GM12878 (cell line): ENCODE measurements at regions not wholly inside any gene's neighbourhood (a gene's known extent, or its start where the extent isn't known, plus 50 kb on each side); places are given as distances from the start of the nearest gene placed in this dataset.
"Not testable (repeated sequence)": the region's sequence is repeated elsewhere in the genome, so short reads cannot be mapped to it uniquely, and the experiment has no call there.

Experiments
- ATAC-seq: fragments of 200-7000 bp; cut with Tn5 transposase; 3 replicates; pipeline ENCODE4 v1.9.1; 2020; ENCODE audit warnings: mild to moderate bottlenecking, moderate library complexity
- BruUV-seq: library from RNA; stranded (reverse); fragments of 400-500 nt; replicated peaks from 2 replicates; lab custom pipeline; 2021; lab: Mats Ljungman, UMichigan
- CTCF ChIA-PET: fragments of 300-600 bp; sonication (Branson Sonifier 250); formaldehyde crosslinking; extraction: SDS; loops from one replicate; lab custom pipeline; 2021; ENCODE audit warnings: inconsistent platforms; lab: Yijun Ruan, JAX
- POLR2A ChIA-PET: fragments of 350-600 bp; formaldehyde crosslinking; extraction: SDS; loops from one replicate; lab custom pipeline; 2021; ENCODE audit warnings: inconsistent platforms; lab: Charles Lee
- RAD21 ChIA-PET: fragments of 300-600 bp; sonication (Branson Sonifier 250); formaldehyde crosslinking; loops from one replicate; lab custom pipeline; 2023; ENCODE audit warnings: antibody characterized with exemption; ENCODE audit not compliant: unreplicated experiment; lab: Charles Lee
- SMC1A ChIA-PET: fragments of 300-600 bp; sonication (Branson Sonifier 250); formaldehyde crosslinking; loops from one replicate; lab custom pipeline; 2023; ENCODE audit not compliant: unreplicated experiment, uncharacterized antibody; lab: Charles Lee
- DNase-seq: peaks from one replicate; pipeline ENCODE4 v3.0.0-alpha.2; 2011; ENCODE audit warnings: low read depth, low spot score
- FAIRE-seq: peaks from 3 replicates; lab custom pipeline; 2011; peaks lifted over from hg19 to GRCh38; lab: Jason Lieb, UNC
- H2AFZ ChIP-seq: 2 replicates; pipeline ENCODE4 v1.6.0; 2011; ENCODE audit warnings: low read depth, low read length, control low read depth; ENCODE audit not compliant: control insufficient read depth
- H3K27ac ChIP-seq: 2 replicates; pipeline ENCODE4 v1.5.1; 2011; ENCODE audit warnings: control low read depth; ENCODE audit not compliant: control insufficient read depth, insufficient read depth
- H3K27me3 ChIP-seq, 2 experiments: replicated peaks in 1 of 2; 2 replicates each; pipeline versions ENCODE4 v1.6.0 to v1.6.1; 2011; ENCODE audit warnings: low read length in 1 of 2; ENCODE audit not compliant: control insufficient read depth in 2 of 2, insufficient read depth in 2 of 2
- H3K36me3 ChIP-seq, 2 experiments: 2 replicates each; pipeline ENCODE4 v1.5.1; 2011; ENCODE audit warnings: low read length in 1 of 2; ENCODE audit not compliant: control insufficient read depth in 2 of 2, insufficient read depth in 2 of 2
- H3K4me1 ChIP-seq: 2 replicates; pipeline ENCODE4 v1.6.1; 2011; ENCODE audit warnings: mild to moderate bottlenecking, low read length, moderate library complexity, mixed read lengths; ENCODE audit not compliant: control insufficient read depth, insufficient read depth
- H3K4me2 ChIP-seq: 2 replicates; pipeline ENCODE4 v1.6.0; 2011; ENCODE audit warnings: control low read depth; ENCODE audit not compliant: control insufficient read depth, insufficient read depth
- H3K4me3 ChIP-seq: fragments of 200-600 bp; sonication (generic); 2 replicates; pipeline ENCODE4 v1.5.1; 2016
- H3K79me2 ChIP-seq: 2 replicates; pipeline ENCODE4 v1.6.0; 2011; ENCODE audit warnings: low read length; ENCODE audit not compliant: control insufficient read depth, insufficient read depth
- H3K9ac ChIP-seq: 2 replicates; pipeline ENCODE4 v1.8.0; 2011; ENCODE audit warnings: low read length, control low read depth, mixed read lengths; ENCODE audit not compliant: control insufficient read depth, insufficient read depth
- H3K9me3 ChIP-seq: replicated peaks from 3 replicates; pipeline ENCODE4 v1.5.1; 2011; ENCODE audit warnings: mild to moderate bottlenecking, low read length; ENCODE audit not compliant: control insufficient read depth, insufficient read depth
- H4K20me1 ChIP-seq: 2 replicates; pipeline ENCODE4 v1.6.0; 2011; ENCODE audit not compliant: control insufficient read depth, insufficient read depth
- CBFB ChIP-seq: IDR thresholded peaks from 2 replicates; pipeline ENCODE4 v1.6.1; 2016; ENCODE audit warnings: antibody characterized with exemption, low read depth
- CHD2 ChIP-seq: IDR thresholded peaks from 2 replicates; pipeline ENCODE4 v1.6.1; 2011; ENCODE audit warnings: low read depth, low read length, improper control_type of control experiment, borderline replicate concordance
- DPF2 ChIP-seq: fragments of 450-650 bp; IDR thresholded peaks from 2 replicates; pipeline ENCODE4 v1.6.1; 2017; ENCODE audit warnings: mild to moderate bottlenecking
- MAX ChIP-seq: IDR thresholded peaks from 2 replicates; pipeline ENCODE4 v1.6.1; 2012; ENCODE audit warnings: low read depth, low read length, improper control_type of control experiment
- POLR2A ChIP-seq: IDR thresholded peaks from 2 replicates; pipeline ENCODE4 v1.6.1; 2011; ENCODE audit warnings: low read depth, mild to moderate bottlenecking, low read length
- POLR2AphosphoS2 ChIP-seq: IDR thresholded peaks from 2 replicates; pipeline ENCODE4 v1.6.1; 2011; ENCODE audit warnings: low read depth, mild to moderate bottlenecking, low read length, improper control_type of control experiment, moderate library complexity
- RB1 ChIP-seq: fragments of 450-650 bp; formaldehyde crosslinking; IDR thresholded peaks from 2 replicates; pipeline ENCODE4 v1.6.1; 2017; ENCODE audit warnings: mild to moderate bottlenecking, borderline replicate concordance
- STAT1 ChIP-seq: fragments of 450-650 bp; conservative IDR thresholded peaks from 2 replicates; pipeline ENCODE4 v1.6.1; 2014; ENCODE audit warnings: antibody characterized with exemption, mild to moderate bottlenecking
- TAF1 ChIP-seq: IDR thresholded peaks from 2 replicates; pipeline ENCODE4 v1.6.1; 2011; ENCODE audit warnings: mild to moderate bottlenecking, low read depth, low read length, borderline replicate concordance
- ZZZ3 ChIP-seq: IDR thresholded peaks from 2 replicates; pipeline ENCODE4 v1.6.1; 2011; ENCODE audit warnings: low read depth; ENCODE audit not compliant: control insufficient read depth, insufficient read length
- WGBS: methylation state at CpG from one replicate; pipeline ENCODE4 v1.1.6; 2016; ENCODE audit warnings: low lambda C conversion rate; ENCODE audit not compliant: insufficient replicate concordance, insufficient coverage; ENCODE audit errors: missing lambda C conversion rate; 5-methylcytosine and 5-hydroxymethylcytosine counted together
- in situ Hi-C: fragments of 300-500 bp; cut with MboI; formaldehyde crosslinking; loops from 9 replicates; pipeline ENCODE4 v1.14.3; 2018; ENCODE audit warnings: mixed read lengths
- intact Hi-C: fragments of 100-400 bp; cut with micrococcal nuclease; formaldehyde crosslinking; loops from one replicate; pipeline ENCODE4 v1.14.2; 2022; ENCODE audit not compliant: unreplicated experiment
- TF ChIP-seq, protein P1 (sequence below): fragments of 450-650 bp; IDR thresholded peaks from 2 replicates; pipeline ENCODE4 v1.6.1; 2016; ENCODE audit warnings: mild to moderate bottlenecking
- TF ChIP-seq, protein P2 (sequence below): fragments of 450-650 bp; IDR thresholded peaks from 2 replicates; pipeline ENCODE4 v1.6.1; 2014; ENCODE audit warnings: mild to moderate bottlenecking

GRCh38 chr21:20292280-20292679, 705.9 kb upstream of the NCAM2 start (continued):
- TF ChIP-seq, protein P1, sequence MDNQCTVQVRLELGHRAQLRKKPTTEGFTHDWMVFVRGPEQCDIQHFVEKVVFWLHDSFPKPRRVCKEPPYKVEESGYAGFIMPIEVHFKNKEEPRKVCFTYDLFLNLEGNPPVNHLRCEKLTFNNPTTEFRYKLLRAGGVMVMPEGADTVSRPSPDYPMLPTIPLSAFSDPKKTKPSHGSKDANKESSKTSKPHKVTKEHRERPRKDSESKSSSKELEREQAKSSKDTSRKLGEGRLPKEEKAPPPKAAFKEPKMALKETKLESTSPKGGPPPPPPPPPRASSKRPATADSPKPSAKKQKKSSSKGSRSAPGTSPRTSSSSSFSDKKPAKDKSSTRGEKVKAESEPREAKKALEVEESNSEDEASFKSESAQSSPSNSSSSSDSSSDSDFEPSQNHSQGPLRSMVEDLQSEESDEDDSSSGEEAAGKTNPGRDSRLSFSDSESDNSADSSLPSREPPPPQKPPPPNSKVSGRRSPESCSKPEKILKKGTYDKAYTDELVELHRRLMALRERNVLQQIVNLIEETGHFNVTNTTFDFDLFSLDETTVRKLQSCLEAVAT, result no peak
- TF ChIP-seq, all 136 proteins: peak for 0

GRCh38 chr21:20292854-20293253, 705.4 kb upstream of the NCAM2 start:
- H3K36me3 ChIP-seq, intact Hi-C loops, ATAC-seq, H3K9me3 ChIP-seq, H3K9ac ChIP-seq, SMC1A ChIA-PET, in situ Hi-C loops, H3K4me1 ChIP-seq, H3K27ac ChIP-seq, BruUV-seq, RAD21 ChIA-PET, POLR2A ChIA-PET, H3K4me3 ChIP-seq, H4K20me1 ChIP-seq, H2AFZ ChIP-seq, H3K27me3 ChIP-seq, DNase-seq, CTCF ChIA-PET, H3K4me2 ChIP-seq, H3K79me2 ChIP-seq, FAIRE-seq: not testable (repeated sequence)
- WGBS, result 23% methylated on average over 5 of the region's 5 CpGs

- FAIRE-seq, result no peak
- no peaks in the 10 kb centered on the region for H3K4me1 ChIP-seq
- ChIA-PET POLR2A (no interaction called here), SMC1A (no interaction called here), CTCF (no interaction called here), RAD21 (no interaction called here)
- H3K4me2 ChIP-seq, result no peak overlapping the region
- H3K27ac ChIP-seq, result no peak overlapping the region
- TF ChIP-seq CHD2 (no peak), CBFB (no peak), MAX (no peak), POLR2AphosphoS2 (no peak), ZZZ3 (no peak), STAT1 (no peak), POLR2A (no peak), DPF2 (no peak), TAF1 (no peak), RB1 (no peak)
- TF ChIP-seq, protein P2, sequence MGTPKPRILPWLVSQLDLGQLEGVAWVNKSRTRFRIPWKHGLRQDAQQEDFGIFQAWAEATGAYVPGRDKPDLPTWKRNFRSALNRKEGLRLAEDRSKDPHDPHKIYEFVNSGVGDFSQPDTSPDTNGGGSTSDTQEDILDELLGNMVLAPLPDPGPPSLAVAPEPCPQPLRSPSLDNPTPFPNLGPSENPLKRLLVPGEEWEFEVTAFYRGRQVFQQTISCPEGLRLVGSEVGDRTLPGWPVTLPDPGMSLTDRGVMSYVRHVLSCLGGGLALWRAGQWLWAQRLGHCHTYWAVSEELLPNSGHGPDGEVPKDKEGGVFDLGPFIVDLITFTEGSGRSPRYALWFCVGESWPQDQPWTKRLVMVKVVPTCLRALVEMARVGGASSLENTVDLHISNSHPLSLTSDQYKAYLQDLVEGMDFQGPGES, result no peak
- intact Hi-C loops (no loop called here), in situ Hi-C loops (no loop called here)
- H3K79me2 ChIP-seq, result no peaks in the 10 kb centered on the region
- no peaks in the 10 kb centered on the region for H4K20me1 ChIP-seq
- no peak overlapping the region for H3K4me3 ChIP-seq
- no peak for ATAC-seq
- DNase-seq, result no peak
- no peaks in the 10 kb centered on the region for H3K9me3 ChIP-seq
- no TSS peak for BruUV-seq
- 0% methylated on average over 1 of the region's 1 CpG for WGBS
- no peaks in the 10 kb centered on the region for H3K36me3 ChIP-seq
- no peaks in the 10 kb centered on the region for H3K27me3 ChIP-seq
- no peak overlapping the region for H2AFZ ChIP-seq
- no peak overlapping the region for H3K9ac ChIP-seq
Measured at GRCh38 chr21:20301395-20301794, 696.8 kb upstream of the NCAM2 start.
